ENCODE measurements at regions not wholly inside any gene's neighbourhood (a gene's known extent, or its start where the extent isn't known, plus 50 kb on each side); places are given as distances from the start of the nearest gene placed in this dataset.

DNA sequence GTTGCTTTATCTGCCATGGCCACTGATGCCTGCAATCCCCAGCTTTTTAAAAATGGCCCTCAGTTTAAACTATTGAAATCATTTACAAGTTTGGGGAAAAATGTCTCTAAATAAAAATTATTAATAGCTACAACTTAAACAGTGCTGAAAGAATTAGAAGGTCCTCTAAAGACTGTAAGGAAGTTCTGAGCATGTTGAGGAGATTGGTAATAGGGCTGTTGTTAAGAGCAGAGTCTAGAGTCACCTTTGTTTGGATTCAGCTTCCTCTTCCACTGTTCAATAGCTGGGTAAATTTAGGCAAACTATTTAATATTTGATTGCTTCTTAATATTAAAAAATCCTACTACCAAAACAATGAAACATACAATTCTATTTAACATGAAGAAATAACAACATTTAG is 1127.1 kb upstream of the DDX18 start:
- Histone ChIP-seq H3K9ac (ENCODE audit: low read depth in 1 of 2, low read length in 2 of 2) (no peak overlapping the region), H3K27me3 (ENCODE audit: control insufficient read depth in 4 of 4, insufficient read depth in 4 of 4, low read length in 3 of 4) (no peaks in the 10 kb centered on the region), H3K36me3 (ENCODE audit: control insufficient read depth in 4 of 4, insufficient read depth in 3 of 4, low read depth in 1 of 4, low read length in 3 of 4) (no peaks in the 10 kb centered on the region), H3K27ac (ENCODE audit: low read depth in 1 of 2, low read length in 2 of 2) (no peak overlapping the region), H3K9me3 (ENCODE audit: control insufficient read depth in 4 of 4, low read length in 3 of 4) (peaks cover 1 to 5% (median 2%) of the 10 kb centered on the region in 4 donors), H3K4me3 (ENCODE audit: low read depth in 1 of 3, low read length in 3 of 3) (no peak overlapping the region), H3K4me1 (ENCODE audit: control insufficient read depth in 4 of 4, insufficient read depth in 4 of 4, low read length in 3 of 4) (no peaks in the 10 kb centered on the region)
- TF ChIP-seq JUND (IDR thresholded peaks at IDR 0.05), result no peak
- TF ChIP-seq EGR1 (IDR thresholded peaks at IDR 0.05; ENCODE audit: low read depth in 2 of 2), result no peak
- TF ChIP-seq, protein P1, sequence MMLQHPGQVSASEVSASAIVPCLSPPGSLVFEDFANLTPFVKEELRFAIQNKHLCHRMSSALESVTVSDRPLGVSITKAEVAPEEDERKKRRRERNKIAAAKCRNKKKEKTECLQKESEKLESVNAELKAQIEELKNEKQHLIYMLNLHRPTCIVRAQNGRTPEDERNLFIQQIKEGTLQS (IDR thresholded peaks at IDR 0.05), result no peak
- TF ChIP-seq FOXA2 (IDR thresholded peaks at IDR 0.05), result no peak
- no peak for TF ChIP-seq TAF1 (conservative IDR thresholded peaks at IDR 0.05)
- TF ChIP-seq, protein P2, sequence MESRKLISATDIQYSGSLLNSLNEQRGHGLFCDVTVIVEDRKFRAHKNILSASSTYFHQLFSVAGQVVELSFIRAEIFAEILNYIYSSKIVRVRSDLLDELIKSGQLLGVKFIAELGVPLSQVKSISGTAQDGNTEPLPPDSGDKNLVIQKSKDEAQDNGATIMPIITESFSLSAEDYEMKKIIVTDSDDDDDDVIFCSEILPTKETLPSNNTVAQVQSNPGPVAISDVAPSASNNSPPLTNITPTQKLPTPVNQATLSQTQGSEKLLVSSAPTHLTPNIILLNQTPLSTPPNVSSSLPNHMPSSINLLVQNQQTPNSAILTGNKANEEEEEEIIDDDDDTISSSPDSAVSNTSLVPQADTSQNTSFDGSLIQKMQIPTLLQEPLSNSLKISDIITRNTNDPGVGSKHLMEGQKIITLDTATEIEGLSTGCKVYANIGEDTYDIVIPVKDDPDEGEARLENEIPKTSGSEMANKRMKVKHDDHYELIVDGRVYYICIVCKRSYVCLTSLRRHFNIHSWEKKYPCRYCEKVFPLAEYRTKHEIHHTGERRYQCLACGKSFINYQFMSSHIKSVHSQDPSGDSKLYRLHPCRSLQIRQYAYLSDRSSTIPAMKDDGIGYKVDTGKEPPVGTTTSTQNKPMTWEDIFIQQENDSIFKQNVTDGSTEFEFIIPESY (IDR thresholded peaks at IDR 0.05), result no peak
- TF ChIP-seq SP1 (IDR thresholded peaks at IDR 0.05), result no peak
- no peak for TF ChIP-seq YY1 (IDR thresholded peaks at IDR 0.05)
- TF ChIP-seq RXRA (IDR thresholded peaks at IDR 0.05), result no peak
- no peak for TF ChIP-seq FOXA1 (IDR thresholded peaks at IDR 0.05)
- TF ChIP-seq HNF4A (conservative IDR thresholded peaks at IDR 0.05), result no peak
- TF ChIP-seq GABPA (IDR thresholded peaks at IDR 0.05 in 1 of 2, conservative IDR thresholded peaks at IDR 0.05 in 1 of 2), result no peak
- TF ChIP-seq, protein P3, sequence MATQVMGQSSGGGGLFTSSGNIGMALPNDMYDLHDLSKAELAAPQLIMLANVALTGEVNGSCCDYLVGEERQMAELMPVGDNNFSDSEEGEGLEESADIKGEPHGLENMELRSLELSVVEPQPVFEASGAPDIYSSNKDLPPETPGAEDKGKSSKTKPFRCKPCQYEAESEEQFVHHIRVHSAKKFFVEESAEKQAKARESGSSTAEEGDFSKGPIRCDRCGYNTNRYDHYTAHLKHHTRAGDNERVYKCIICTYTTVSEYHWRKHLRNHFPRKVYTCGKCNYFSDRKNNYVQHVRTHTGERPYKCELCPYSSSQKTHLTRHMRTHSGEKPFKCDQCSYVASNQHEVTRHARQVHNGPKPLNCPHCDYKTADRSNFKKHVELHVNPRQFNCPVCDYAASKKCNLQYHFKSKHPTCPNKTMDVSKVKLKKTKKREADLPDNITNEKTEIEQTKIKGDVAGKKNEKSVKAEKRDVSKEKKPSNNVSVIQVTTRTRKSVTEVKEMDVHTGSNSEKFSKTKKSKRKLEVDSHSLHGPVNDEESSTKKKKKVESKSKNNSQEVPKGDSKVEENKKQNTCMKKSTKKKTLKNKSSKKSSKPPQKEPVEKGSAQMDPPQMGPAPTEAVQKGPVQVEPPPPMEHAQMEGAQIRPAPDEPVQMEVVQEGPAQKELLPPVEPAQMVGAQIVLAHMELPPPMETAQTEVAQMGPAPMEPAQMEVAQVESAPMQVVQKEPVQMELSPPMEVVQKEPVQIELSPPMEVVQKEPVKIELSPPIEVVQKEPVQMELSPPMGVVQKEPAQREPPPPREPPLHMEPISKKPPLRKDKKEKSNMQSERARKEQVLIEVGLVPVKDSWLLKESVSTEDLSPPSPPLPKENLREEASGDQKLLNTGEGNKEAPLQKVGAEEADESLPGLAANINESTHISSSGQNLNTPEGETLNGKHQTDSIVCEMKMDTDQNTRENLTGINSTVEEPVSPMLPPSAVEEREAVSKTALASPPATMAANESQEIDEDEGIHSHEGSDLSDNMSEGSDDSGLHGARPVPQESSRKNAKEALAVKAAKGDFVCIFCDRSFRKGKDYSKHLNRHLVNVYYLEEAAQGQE (IDR thresholded peaks at IDR 0.05), result no peak
- TF ChIP-seq RAD21 (IDR thresholded peaks at IDR 0.05), result no peak
- TF ChIP-seq, protein P4, sequence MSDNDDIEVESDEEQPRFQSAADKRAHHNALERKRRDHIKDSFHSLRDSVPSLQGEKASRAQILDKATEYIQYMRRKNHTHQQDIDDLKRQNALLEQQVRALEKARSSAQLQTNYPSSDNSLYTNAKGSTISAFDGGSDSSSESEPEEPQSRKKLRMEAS (IDR thresholded peaks at IDR 0.05), result no peak
- TF ChIP-seq HNF4G (IDR thresholded peaks at IDR 0.05), result no peak
- TF ChIP-seq, protein P5, sequence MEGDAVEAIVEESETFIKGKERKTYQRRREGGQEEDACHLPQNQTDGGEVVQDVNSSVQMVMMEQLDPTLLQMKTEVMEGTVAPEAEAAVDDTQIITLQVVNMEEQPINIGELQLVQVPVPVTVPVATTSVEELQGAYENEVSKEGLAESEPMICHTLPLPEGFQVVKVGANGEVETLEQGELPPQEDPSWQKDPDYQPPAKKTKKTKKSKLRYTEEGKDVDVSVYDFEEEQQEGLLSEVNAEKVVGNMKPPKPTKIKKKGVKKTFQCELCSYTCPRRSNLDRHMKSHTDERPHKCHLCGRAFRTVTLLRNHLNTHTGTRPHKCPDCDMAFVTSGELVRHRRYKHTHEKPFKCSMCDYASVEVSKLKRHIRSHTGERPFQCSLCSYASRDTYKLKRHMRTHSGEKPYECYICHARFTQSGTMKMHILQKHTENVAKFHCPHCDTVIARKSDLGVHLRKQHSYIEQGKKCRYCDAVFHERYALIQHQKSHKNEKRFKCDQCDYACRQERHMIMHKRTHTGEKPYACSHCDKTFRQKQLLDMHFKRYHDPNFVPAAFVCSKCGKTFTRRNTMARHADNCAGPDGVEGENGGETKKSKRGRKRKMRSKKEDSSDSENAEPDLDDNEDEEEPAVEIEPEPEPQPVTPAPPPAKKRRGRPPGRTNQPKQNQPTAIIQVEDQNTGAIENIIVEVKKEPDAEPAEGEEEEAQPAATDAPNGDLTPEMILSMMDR (IDR thresholded peaks at IDR 0.05; ENCODE audit: low read depth, low read length, missing input control), result no peak
- TF ChIP-seq NR2F2 (IDR thresholded peaks at IDR 0.05), result no peak
- no peak for DNase-seq (ENCODE audit: low spot score)

All from liver (tissue), 7 donors.